ENCODE measurements at regions not wholly inside any gene's neighbourhood (a gene's known extent, or its start where the extent isn't known, plus 50 kb on each side); places are given as distances from the start of the nearest gene placed in this dataset.

GRCh38 chr11:120031156-120031555 lies 106.8 kb downstream of the TRIM29 start:
- Histone ChIP-seq H2AFZ (ENCODE audit: low read depth, low read length) (no peak overlapping the region), H3K79me2 (ENCODE audit: control insufficient read depth, insufficient read depth, low read length) (no peaks in the 10 kb centered on the region), H4K20me1 (replicated peaks; ENCODE audit: control insufficient read depth, extremely low read depth, insufficient read depth, low read length) (no peaks in the 10 kb centered on the region), H3K9me3 (replicated peaks; ENCODE audit: control insufficient read depth, insufficient read depth, low read length) (no peaks in the 10 kb centered on the region), H3K4me1 (ENCODE audit: control insufficient read depth, extremely low read depth, insufficient read depth, low read length) (no peaks in the 10 kb centered on the region), H3K4me2 (ENCODE audit: insufficient read depth, low read length) (no peak overlapping the region), H3K9me1 (replicated peaks; ENCODE audit: control insufficient read depth, extremely low read depth, insufficient read depth, low read length) (no peaks in the 10 kb centered on the region), H3K27ac (ENCODE audit: insufficient read depth, low read depth, low read length) (no peak overlapping the region), H3K4me3 (replicated peaks in 1 of 3; ENCODE audit: insufficient read depth in 1 of 3, low read depth in 1 of 3, low read length in 3 of 3) (no peak overlapping the region), H3K27me3 (ENCODE audit: control insufficient read depth in 2 of 2, insufficient read depth in 2 of 2, low read length in 2 of 2) (no peaks in the 10 kb centered on the region), H3K9ac (replicated peaks; ENCODE audit: extremely low read depth, insufficient read depth, low read length) (no peak overlapping the region), H3K36me3 (ENCODE audit: control insufficient read depth in 2 of 2, extremely low read depth in 1 of 2, insufficient read depth in 2 of 2, low read length in 2 of 2) (no peaks in the 10 kb centered on the region)
- FAIRE-seq (no peak), DNase-seq (ENCODE audit: low read depth, low spot score) (no peak)
- ChIA-PET CTCF (no interaction called here), POLR2A (no interaction called here)
- TF ChIP-seq POLR2AphosphoS5 (IDR thresholded peaks at IDR 0.05; ENCODE audit: insufficient read depth, low read depth, low read length) (no peak), MYC (IDR thresholded peaks at IDR 0.05; ENCODE audit: low read depth, low read length) (no peak), CTCF (IDR thresholded peaks at IDR 0.05; ENCODE audit: extremely low read depth in 1 of 2, insufficient read depth in 1 of 2, low read depth in 1 of 2, low read length in 2 of 2) (no peak), GATA2 (IDR thresholded peaks at IDR 0.05; ENCODE audit: insufficient read depth, insufficient read length, low read depth, low read length) (no peak), POLR2A (IDR thresholded peaks at IDR 0.05; ENCODE audit: low read depth, low read length) (no peak), EZH2 (IDR thresholded peaks at IDR 0.05; ENCODE audit: borderline replicate concordance, low read depth, low read length, severe bottlenecking) (no peak), JUN (IDR thresholded peaks at IDR 0.05; ENCODE audit: borderline replicate concordance, insufficient read depth, insufficient read length, low read depth) (no peak), MAX (IDR thresholded peaks at IDR 0.05; ENCODE audit: insufficient read depth, insufficient read length) (no peak), FOS (IDR thresholded peaks at IDR 0.05; ENCODE audit: borderline replicate concordance, insufficient read depth, low read length) (no peak)
- intact Hi-C loops (cut with micrococcal nuclease), result no loop called here
- BruUV-seq (replicated peaks), result no TSS peak
- dilution Hi-C loops (cut with MboI; ENCODE audit: extremely low pct_ligation_motif_present, low sequenced_read_pairs), result no loop called here

Measured in endothelial cell of umbilical vein (primary cell).